MM.1S (cell line): ENCODE measurements at regions not wholly inside any gene's neighbourhood (a gene's known extent, or its start where the extent isn't known, plus 50 kb on each side); places are given as distances from the start of the nearest gene placed in this dataset.

ENCODE experiments used
- DNase-seq: peaks from one replicate; pipeline ENCODE4 v3.0.0-alpha.2; 2015
- H2AFZ ChIP-seq: fragments of 300-600 bp; sonication (generic); 2 replicates; pipeline ENCODE4 v1.6.0; 2016; ENCODE audit warnings: antibody characterized with exemption, low read length
- H3F3A ChIP-seq: fragments of 300-600 bp; sonication (generic); 2 replicates; pipeline ENCODE4 v1.6.1; 2016; ENCODE audit warnings: mild to moderate bottlenecking, antibody characterized with exemption, low read length, moderate library complexity, mixed read lengths; ENCODE audit not compliant: insufficient read depth
- H3K27ac ChIP-seq: fragments of 300-600 bp; sonication (generic); 2 replicates; pipeline ENCODE4 v1.5.1; 2016; ENCODE audit warnings: mild to moderate bottlenecking, low read length
- H3K27me3 ChIP-seq: fragments of 300-600 bp; sonication (generic); replicated peaks from 2 replicates; pipeline ENCODE4 v1.6.0; 2016; ENCODE audit warnings: low read length; ENCODE audit not compliant: insufficient read depth
- H3K36me3 ChIP-seq: fragments of 300-600 bp; sonication (generic); replicated peaks from 2 replicates; pipeline ENCODE4 v1.6.1; 2016; ENCODE audit warnings: mild to moderate bottlenecking, low read length, mixed read lengths; ENCODE audit not compliant: insufficient read depth
- H3K4me1 ChIP-seq: fragments of 300-600 bp; sonication (generic); 2 replicates; pipeline ENCODE4 v1.6.1; 2016; ENCODE audit warnings: low read length, mixed read lengths
- H3K4me2 ChIP-seq: fragments of 300-600 bp; sonication (generic); 2 replicates; pipeline ENCODE4 v1.6.0; 2016; ENCODE audit warnings: low read depth, low read length
- H3K4me3 ChIP-seq: fragments of 300-600 bp; sonication (generic); 2 replicates; pipeline ENCODE4 v1.5.1; 2016; ENCODE audit warnings: low read length, mixed read lengths
- H3K79me2 ChIP-seq: fragments of 300-600 bp; sonication (generic); 2 replicates; pipeline ENCODE4 v1.6.1; 2016; ENCODE audit warnings: mixed run types, low read length, mixed read lengths
- H3K9ac ChIP-seq: fragments of 300-600 bp; sonication (generic); 2 replicates; pipeline ENCODE4 v1.6.1; 2016; ENCODE audit warnings: low read length, mixed read lengths
- H3K9me2 ChIP-seq: fragments of 300-600 bp; sonication (generic); replicated peaks from 2 replicates; pipeline ENCODE4 v1.6.1; 2016; ENCODE audit warnings: mild to moderate bottlenecking, low read length, mixed read lengths; ENCODE audit not compliant: insufficient read depth
- H3K9me3 ChIP-seq: fragments of 300-600 bp; sonication (generic); replicated peaks from 2 replicates; pipeline ENCODE4 v1.6.1; 2016; ENCODE audit warnings: mild to moderate bottlenecking, low read length, mixed read lengths; ENCODE audit not compliant: insufficient read depth
- H4K20me1 ChIP-seq: fragments of 300-600 bp; sonication (generic); 2 replicates; pipeline ENCODE4 v1.6.1; 2016; ENCODE audit warnings: mild to moderate bottlenecking, low read length, moderate library complexity, mixed read lengths; ENCODE audit not compliant: insufficient read depth
- EZH2 ChIP-seq: fragments of 300-600 bp; sonication (generic); optimal IDR thresholded peaks from 2 replicates; pipeline ENCODE3; 2017; ENCODE audit warnings: low read depth, mild to moderate bottlenecking, antibody characterized with exemption, low read length, mixed read lengths
- EZH2phosphoT487 ChIP-seq: fragments of 300-600 bp; sonication (generic); IDR thresholded peaks from 2 replicates; pipeline ENCODE4 v1.6.1; 2018; ENCODE audit warnings: antibody characterized with exemption, low read length
- TF ChIP-seq, protein P1 (sequence below): fragments of 300-600 bp; sonication (generic); IDR thresholded peaks from 2 replicates; pipeline ENCODE4 v1.5.1; 2016; ENCODE audit warnings: antibody characterized with exemption, low read length, mixed read lengths

DNA sequence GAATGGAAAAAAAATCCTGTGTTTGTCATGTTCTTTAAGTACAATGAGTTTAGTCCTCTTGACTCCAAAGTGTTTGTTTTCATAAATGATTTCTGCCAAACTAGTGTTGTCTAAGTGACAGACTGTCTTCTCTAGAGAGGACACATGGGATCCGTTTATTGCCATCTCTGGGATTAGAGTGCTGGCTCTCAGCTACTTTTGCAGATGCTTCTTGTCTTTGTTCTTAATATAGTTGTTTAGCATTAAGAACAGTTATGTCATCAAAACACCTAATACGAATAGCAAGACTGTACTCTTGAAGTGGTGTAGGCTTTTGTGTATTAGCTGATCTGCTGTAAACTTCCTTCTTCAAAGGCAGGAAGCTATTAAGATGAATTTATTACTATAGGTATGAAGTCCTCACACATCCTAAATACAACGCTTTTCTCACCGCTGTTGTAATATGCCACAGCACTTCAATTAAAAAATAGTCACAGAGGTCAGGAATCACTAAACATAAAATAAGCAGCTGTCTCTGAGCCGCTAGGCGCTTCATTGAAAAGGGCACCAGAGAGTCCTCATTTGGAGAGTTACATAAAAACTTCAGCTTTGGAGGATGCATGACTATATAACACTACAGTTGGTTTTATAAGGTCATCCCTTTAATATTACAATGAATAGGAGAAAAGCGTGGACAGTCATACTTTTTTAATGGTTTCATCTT lies 128.3 kb upstream of the ZNF385D start:
- no peaks in the 10 kb centered on the region for H3K4me1 ChIP-seq
- H3K27me3 ChIP-seq: no peaks in the 10 kb centered on the region
- H3K9me2 ChIP-seq: no peaks in the 10 kb centered on the region
- H2AFZ ChIP-seq: no peak overlapping the region
- DNase-seq: no peak
- H3F3A ChIP-seq: no peaks in the 10 kb centered on the region
- H4K20me1 ChIP-seq: no peaks in the 10 kb centered on the region
- TF ChIP-seq EZH2 (no peak), EZH2phosphoT487 (no peak)
- TF ChIP-seq, protein P1, sequence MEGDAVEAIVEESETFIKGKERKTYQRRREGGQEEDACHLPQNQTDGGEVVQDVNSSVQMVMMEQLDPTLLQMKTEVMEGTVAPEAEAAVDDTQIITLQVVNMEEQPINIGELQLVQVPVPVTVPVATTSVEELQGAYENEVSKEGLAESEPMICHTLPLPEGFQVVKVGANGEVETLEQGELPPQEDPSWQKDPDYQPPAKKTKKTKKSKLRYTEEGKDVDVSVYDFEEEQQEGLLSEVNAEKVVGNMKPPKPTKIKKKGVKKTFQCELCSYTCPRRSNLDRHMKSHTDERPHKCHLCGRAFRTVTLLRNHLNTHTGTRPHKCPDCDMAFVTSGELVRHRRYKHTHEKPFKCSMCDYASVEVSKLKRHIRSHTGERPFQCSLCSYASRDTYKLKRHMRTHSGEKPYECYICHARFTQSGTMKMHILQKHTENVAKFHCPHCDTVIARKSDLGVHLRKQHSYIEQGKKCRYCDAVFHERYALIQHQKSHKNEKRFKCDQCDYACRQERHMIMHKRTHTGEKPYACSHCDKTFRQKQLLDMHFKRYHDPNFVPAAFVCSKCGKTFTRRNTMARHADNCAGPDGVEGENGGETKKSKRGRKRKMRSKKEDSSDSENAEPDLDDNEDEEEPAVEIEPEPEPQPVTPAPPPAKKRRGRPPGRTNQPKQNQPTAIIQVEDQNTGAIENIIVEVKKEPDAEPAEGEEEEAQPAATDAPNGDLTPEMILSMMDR: no peak
- no peak overlapping the region for H3K27ac ChIP-seq
- no peaks in the 10 kb centered on the region for H3K9me3 ChIP-seq
- no peaks in the 10 kb centered on the region for H3K36me3 ChIP-seq
- H3K4me3 ChIP-seq: no peak overlapping the region
- H3K9ac ChIP-seq: no peak overlapping the region
- no peak overlapping the region for H3K4me2 ChIP-seq
- H3K79me2 ChIP-seq: no peaks in the 10 kb centered on the region

DNA sequence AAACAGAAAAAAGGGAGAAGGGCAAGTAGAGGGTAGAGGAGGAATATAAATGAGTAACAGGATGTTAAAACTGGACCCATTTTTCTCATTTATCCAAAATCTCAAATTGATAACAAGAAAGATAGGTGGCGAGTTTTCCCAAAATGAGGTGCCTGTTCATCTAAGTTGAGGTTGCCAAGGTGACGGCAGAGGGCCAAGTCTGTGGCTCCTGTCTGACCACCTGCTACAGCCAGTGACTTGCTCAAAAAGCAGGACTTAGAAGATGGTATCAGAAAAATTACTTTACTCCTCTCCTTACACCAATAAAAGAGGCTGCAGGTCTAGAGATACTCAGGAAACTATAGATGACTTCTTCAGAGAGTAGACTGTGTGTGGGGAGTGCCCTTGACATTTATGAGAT lies 137.6 kb upstream of the ZNF385D start:
- no peaks in the 10 kb centered on the region for H3K9me3 ChIP-seq
- H3K9me2 ChIP-seq: no peaks in the 10 kb centered on the region
- DNase-seq: no peak
- H3K9ac ChIP-seq: no peak overlapping the region
- H3K4me1 ChIP-seq: no peaks in the 10 kb centered on the region
- H3K4me2 ChIP-seq: no peak overlapping the region
- no peaks in the 10 kb centered on the region for H3K79me2 ChIP-seq
- no peaks in the 10 kb centered on the region for H3K27me3 ChIP-seq
- no peaks in the 10 kb centered on the region for H4K20me1 ChIP-seq
- H3K4me3 ChIP-seq: no peak overlapping the region
- H2AFZ ChIP-seq: no peak overlapping the region
- no peak overlapping the region for H3K27ac ChIP-seq
- TF ChIP-seq EZH2 (no peak), EZH2phosphoT487 (no peak)
- TF ChIP-seq, protein P1: no peak
- no peaks in the 10 kb centered on the region for H3F3A ChIP-seq
- no peaks in the 10 kb centered on the region for H3K36me3 ChIP-seq

DNA sequence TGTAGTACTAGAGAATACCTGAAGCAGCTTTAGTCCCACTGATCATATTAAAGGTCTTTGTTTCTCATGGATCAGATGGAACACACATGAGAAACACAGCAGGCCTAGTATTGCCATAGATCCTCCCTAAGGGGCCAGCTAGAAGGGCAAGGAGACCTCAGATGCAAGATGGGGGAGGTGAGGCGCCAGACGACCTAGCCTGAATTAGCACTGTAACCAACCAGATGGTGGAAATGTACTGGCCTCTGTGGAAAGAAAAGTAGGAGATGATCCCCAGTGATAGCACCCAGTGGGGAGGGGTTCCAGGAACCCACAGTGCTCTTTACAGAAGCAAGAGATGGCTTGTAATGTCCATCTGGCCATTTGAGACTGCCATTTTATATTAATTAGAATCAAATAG lies 138.2 kb upstream of the ZNF385D start:
- Histone ChIP-seq H3K36me3 (no peaks in the 10 kb centered on the region), H3K27ac (no peak overlapping the region), H3K9me3 (no peaks in the 10 kb centered on the region), H3K4me3 (no peak overlapping the region), H3K27me3 (no peaks in the 10 kb centered on the region), H4K20me1 (no peaks in the 10 kb centered on the region), H3K4me2 (no peak overlapping the region), H3F3A (no peaks in the 10 kb centered on the region), H3K9ac (no peak overlapping the region), H3K4me1 (no peaks in the 10 kb centered on the region), H3K79me2 (no peaks in the 10 kb centered on the region), H2AFZ (no peak overlapping the region), H3K9me2 (no peaks in the 10 kb centered on the region)
- TF ChIP-seq, protein P1: no peak
- TF ChIP-seq EZH2: no peak
- TF ChIP-seq EZH2phosphoT487: no peak
- DNase-seq: no peak
